ENCODE measurements at regions not wholly inside any gene's neighbourhood (a gene's known extent, or its start where the extent isn't known, plus 50 kb on each side); places are given as distances from the start of the nearest gene placed in this dataset.
"Not testable (repeated sequence)": the region's sequence is repeated elsewhere in the genome, so short reads cannot be mapped to it uniquely, and the experiment has no call there.

DNA sequence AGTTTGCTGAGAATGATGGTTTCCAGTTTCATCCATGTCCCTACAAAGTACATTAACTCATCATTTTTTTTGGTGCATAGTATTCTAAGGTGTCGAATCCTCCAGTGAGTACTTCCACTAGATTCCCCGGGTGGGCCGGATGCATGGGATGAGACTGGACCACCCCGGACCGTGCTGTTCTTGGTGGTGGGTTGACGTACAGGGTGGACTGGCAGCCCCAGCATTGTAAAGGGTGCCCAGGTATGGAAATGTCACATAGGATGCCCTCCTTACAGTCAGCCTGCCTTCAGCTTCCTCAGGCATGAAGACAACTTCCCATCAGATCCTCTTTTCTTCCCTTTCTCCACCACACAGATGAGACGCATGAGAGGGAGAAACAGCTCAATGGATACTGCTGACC lies 3916.1 kb upstream of the OR11H1 start:
- TF ChIP-seq POLR2A (IDR thresholded peaks at IDR 0.05; ENCODE audit: low read depth, low read length); TAF1 (IDR thresholded peaks at IDR 0.05; ENCODE audit: borderline replicate concordance, low read depth, low read length); POLR2AphosphoS5 (IDR thresholded peaks at IDR 0.05; ENCODE audit: low read depth, low read length): not testable (repeated sequence)
